Activated CD4-positive, alpha-beta memory T cell treated with anti-CD3 and anti-CD28 coated beads, Interleukin-2, amount 10 ng/mL, durations not matched to agents 7 days and 5 days (primary cell): ENCODE measurements at regions not wholly inside any gene's neighbourhood (a gene's known extent, or its start where the extent isn't known, plus 50 kb on each side); places are given as distances from the start of the nearest gene placed in this dataset.

Source experiments
- CTCF ChIA-PET: fragments of 350-600 bp; sonication (Branson Sonifier 250); formaldehyde crosslinking; loops from one replicate; lab custom pipeline; 2021; ENCODE audit warnings: antibody characterized with exemption, inconsistent platforms; lab: Charles Lee
- POLR2A ChIA-PET: fragments of 350-600 bp; sonication (Branson Sonifier 250); formaldehyde crosslinking; loops from one replicate; lab custom pipeline; 2021; ENCODE audit warnings: antibody characterized with exemption; lab: Charles Lee
- DNase-seq: peaks from one replicate; pipeline ENCODE4 v3.0.0-alpha.2; 2020
- H3K27ac Mint-ChIP-seq: one replicate; pipeline ENCODE4 v1.8.0; 2021; ENCODE audit warnings: mild to moderate bottlenecking, mixed read lengths
- H3K27me3 Mint-ChIP-seq: one replicate; pipeline ENCODE4 v1.8.0; 2021; ENCODE audit warnings: mixed read lengths
- H3K36me3 Mint-ChIP-seq: one replicate; pipeline ENCODE4 v1.8.0; 2021; ENCODE audit warnings: low read depth, mixed read lengths
- H3K4me1 Mint-ChIP-seq: one replicate; pipeline ENCODE4 v1.8.0; 2021; ENCODE audit warnings: mixed read lengths
- H3K4me3 Mint-ChIP-seq: one replicate; pipeline ENCODE4 v1.8.0; 2021; ENCODE audit warnings: mild to moderate bottlenecking, mixed read lengths
- H3K9me3 Mint-ChIP-seq: one replicate; pipeline ENCODE4 v1.8.0; 2021; ENCODE audit warnings: mixed read lengths

DNA sequence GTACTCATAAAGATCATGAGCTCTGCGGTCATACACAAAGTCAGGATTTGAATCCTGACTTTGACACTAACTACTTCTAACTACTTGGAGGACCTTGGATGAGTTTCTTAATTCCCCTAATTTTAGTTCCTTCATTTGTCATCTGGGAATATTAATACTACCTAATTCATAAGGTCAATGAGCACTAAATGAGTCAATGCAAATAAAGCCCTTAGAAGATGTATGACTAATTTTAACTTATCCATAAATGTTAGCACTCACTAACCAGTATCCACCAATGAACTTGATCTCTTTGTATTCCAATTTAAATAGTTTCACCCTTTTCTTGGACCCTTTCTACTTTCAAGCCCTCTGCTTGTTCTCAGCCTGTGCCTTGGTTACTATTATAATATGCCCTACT lies 1106.4 kb downstream of the CDH18 start:
- Mint-ChIP-seq H3K27ac (no peak overlapping the region), H3K9me3 (no peaks in the 10 kb centered on the region), H3K4me1 (no peaks in the 10 kb centered on the region), H3K27me3 (no peaks in the 10 kb centered on the region), H3K36me3 (no peaks in the 10 kb centered on the region), H3K4me3 (no peak overlapping the region)
- ChIA-PET POLR2A (no interaction called here), CTCF (no interaction called here)
- no peak for DNase-seq

DNA sequence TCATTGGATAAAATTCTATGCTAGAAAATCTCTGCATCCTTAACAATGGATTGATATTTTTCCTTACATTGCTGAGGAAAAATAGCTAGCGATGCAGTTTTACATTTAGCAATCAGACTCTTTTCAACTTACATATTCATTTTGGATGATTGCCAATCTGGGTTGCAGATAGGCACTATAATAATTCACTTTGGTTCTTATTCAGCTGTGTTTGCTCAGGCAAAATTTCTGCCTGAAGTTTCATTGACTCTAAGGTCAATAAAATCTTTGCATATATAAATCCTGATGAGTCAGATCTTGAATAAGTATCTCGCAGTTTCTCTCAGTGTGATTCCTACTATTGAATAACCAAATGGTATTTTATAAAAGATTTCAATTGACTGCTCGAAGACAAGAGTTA lies 1105.8 kb downstream of the CDH18 start:
- Mint-ChIP-seq H3K36me3 (no peaks in the 10 kb centered on the region), H3K4me3 (no peak overlapping the region), H3K9me3 (no peaks in the 10 kb centered on the region), H3K27ac (no peak overlapping the region), H3K4me1 (no peaks in the 10 kb centered on the region), H3K27me3 (no peaks in the 10 kb centered on the region)
- DNase-seq = no peak
- ChIA-PET CTCF (no interaction called here), POLR2A (no interaction called here)

DNA sequence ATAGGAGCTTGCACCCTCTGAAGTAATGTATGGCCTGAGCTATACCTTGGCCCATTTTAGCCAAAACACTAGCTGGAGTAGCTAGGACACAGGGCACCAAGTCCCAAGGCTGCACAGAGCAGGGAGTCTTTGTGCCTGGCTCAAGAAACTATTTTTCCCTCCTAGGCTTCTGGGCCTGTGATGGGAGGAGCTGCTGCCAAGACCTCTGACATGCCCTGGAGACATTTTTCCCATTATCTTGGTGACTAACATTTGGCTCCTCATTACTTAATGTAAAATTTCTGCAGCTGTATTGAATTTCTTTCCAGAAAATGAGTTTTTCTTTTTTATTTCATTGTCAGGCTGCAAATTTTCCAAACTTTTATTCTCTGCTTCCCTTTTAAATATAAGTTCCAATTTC lies 1099.2 kb downstream of the CDH18 start:
- Mint-ChIP-seq H3K36me3 (no peaks in the 10 kb centered on the region), H3K4me1 (no peaks in the 10 kb centered on the region), H3K27ac (no peak overlapping the region), H3K27me3 (no peaks in the 10 kb centered on the region), H3K4me3 (no peak overlapping the region), H3K9me3 (no peaks in the 10 kb centered on the region)
- DNase-seq = no peak
- POLR2A ChIA-PET = no interaction called here
- CTCF ChIA-PET = no interaction called here

DNA sequence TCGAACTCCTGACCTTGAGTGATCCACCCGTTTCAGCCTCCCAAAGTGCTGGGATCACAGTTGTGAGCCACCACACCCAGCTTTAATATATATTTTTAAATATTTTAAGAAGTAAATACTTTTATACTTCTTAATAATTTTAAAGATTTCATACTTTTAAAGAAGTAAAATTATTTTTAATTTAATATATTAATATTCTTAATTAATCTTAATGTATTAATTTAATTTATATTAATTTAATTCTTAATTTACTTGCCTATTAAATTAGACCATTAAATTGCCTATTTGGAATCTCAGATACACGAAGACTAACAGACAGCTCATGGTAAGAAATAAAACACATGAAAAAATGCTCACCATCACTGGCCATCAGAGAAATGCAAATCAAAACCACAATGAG lies 1087.4 kb downstream of the CDH18 start:
- no peak overlapping the region for H3K27ac Mint-ChIP-seq
- no peaks in the 10 kb centered on the region for H3K27me3 Mint-ChIP-seq
- POLR2A ChIA-PET = no interaction called here
- CTCF ChIA-PET = no interaction called here
- no peak overlapping the region for H3K4me3 Mint-ChIP-seq
- H3K36me3 Mint-ChIP-seq = no peaks in the 10 kb centered on the region
- DNase-seq = no peak
- H3K9me3 Mint-ChIP-seq = no peaks in the 10 kb centered on the region
- H3K4me1 Mint-ChIP-seq = no peaks in the 10 kb centered on the region

DNA sequence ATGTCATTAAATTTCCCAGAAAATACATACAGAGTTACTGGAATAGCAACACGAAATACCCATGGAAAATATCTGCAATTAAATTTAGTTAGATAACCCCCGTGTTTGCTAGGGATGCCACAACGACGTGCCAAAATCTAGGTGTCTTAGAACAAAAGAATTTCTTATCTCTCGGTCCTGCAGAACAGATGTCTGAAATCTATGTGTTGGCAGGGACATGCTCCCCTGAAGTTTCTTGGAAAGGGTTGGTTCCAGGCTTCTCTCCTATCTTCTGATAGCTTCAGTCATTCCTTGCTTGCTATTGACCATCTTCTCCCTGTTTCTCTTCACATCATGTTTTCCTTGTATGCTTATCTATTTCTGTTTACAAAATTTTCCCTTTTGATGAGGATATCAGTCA lies 1067.0 kb downstream of the CDH18 start:
- POLR2A ChIA-PET = no interaction called here
- Mint-ChIP-seq H3K36me3 (no peaks in the 10 kb centered on the region), H3K9me3 (no peaks in the 10 kb centered on the region), H3K4me3 (no peak overlapping the region), H3K27ac (no peak overlapping the region), H3K4me1 (no peaks in the 10 kb centered on the region), H3K27me3 (no peaks in the 10 kb centered on the region)
- DNase-seq = no peak
- CTCF ChIA-PET = no interaction called here

DNA sequence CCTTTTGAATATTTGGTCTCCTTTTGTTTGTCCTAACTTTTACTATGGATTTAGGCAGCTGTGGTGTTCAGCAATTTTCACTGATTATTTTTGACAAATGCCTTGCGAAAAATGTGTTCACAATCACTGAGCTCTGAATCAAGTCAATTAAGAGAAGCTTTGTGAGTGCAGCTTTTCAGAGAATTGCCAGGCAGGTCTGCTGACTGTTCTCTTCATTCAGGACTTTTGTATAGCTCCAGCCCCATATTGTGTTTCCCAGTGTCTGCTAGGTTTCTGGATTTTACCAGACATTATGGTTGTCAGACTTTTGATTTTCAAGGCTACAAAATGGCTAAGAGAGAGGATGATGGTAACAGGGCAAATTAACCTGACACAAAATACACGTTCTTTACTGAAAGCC lies 1055.9 kb downstream of the CDH18 start:
- ChIA-PET POLR2A (no interaction called here), CTCF (no interaction called here)
- H3K4me1 Mint-ChIP-seq = no peaks in the 10 kb centered on the region
- no peak overlapping the region for H3K4me3 Mint-ChIP-seq
- no peaks in the 10 kb centered on the region for H3K27me3 Mint-ChIP-seq
- H3K27ac Mint-ChIP-seq = no peak overlapping the region
- no peak for DNase-seq
- no peaks in the 10 kb centered on the region for H3K9me3 Mint-ChIP-seq
- H3K36me3 Mint-ChIP-seq = no peaks in the 10 kb centered on the region

DNA sequence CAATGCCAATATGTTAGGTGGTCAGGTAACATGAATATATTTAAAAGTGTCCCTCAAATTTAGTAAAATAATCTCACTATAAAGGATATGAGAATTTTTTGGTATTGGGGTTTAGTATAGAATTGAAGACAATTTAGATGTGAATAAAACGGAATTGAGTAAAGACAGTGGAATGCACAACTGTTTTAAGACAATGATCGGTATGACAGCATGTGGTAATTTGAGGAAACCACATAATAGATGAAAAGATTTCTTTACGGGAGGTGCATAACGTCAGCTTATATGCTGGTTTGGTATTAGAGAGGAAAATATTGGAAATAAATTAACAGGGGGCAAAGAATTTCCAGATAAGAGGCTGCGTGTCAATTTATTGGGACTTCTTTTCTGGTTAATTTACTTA lies 1043.2 kb downstream of the CDH18 start:
- no peak overlapping the region for H3K27ac Mint-ChIP-seq
- H3K27me3 Mint-ChIP-seq = no peaks in the 10 kb centered on the region

DNA sequence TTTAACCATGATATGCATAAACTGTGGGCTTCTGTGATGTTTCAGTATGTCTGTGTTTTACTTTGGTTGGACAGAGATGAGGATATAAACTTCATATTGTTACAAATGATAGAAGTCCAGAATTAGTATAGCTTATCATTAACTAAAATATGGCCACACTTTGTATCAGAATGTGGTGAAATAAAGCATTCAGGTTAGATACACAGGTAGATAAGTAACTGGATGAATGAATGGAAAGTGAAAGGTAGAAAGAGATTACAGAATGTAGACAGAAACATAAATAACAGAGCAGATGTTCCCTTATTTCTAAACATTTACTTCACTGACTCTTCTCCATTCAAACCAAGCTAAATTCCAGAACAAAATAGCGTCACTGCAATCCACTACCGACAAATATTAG lies 1033.8 kb downstream of the CDH18 start:
- Mint-ChIP-seq H3K27ac (no peak overlapping the region), H3K4me3 (no peak overlapping the region), H3K36me3 (no peaks in the 10 kb centered on the region), H3K27me3 (no peaks in the 10 kb centered on the region), H3K9me3 (no peaks in the 10 kb centered on the region), H3K4me1 (no peaks in the 10 kb centered on the region)
- POLR2A ChIA-PET = no interaction called here
- no peak for DNase-seq
- CTCF ChIA-PET = no interaction called here

More for the DNA sequence above, 1043.2 kb downstream of the CDH18 start:
- Mint-ChIP-seq H3K9me3 (peaks cover 3% of the 10 kb centered on the region), H3K36me3 (no peaks in the 10 kb centered on the region), H3K4me1 (no peaks in the 10 kb centered on the region), H3K4me3 (no peak overlapping the region)
- no peak for DNase-seq
- ChIA-PET POLR2A (no interaction called here), CTCF (no interaction called here)

DNA sequence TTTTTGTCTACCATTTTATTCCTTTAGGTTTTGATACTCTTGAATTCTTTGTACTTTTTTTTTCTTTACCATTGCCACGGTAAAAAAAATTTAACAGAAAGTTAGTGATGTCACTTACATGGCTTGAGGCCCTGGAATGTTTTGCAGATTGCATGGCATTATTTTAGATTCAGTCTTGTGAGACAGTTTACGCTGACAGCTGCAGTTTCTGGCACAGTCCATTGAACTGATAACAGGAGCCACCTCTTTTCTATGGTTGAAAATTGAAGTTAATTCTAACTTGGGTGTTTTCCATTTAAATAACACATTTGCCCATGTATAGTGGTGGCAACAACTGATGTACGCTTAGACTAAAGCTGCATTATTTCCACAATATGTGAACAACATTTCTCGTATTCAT lies 1028.5 kb downstream of the CDH18 start:
- no peak for DNase-seq
- Mint-ChIP-seq H3K4me3 (no peak overlapping the region), H3K27me3 (no peaks in the 10 kb centered on the region), H3K4me1 (no peaks in the 10 kb centered on the region), H3K9me3 (no peaks in the 10 kb centered on the region), H3K36me3 (no peaks in the 10 kb centered on the region), H3K27ac (no peak overlapping the region)
- ChIA-PET POLR2A (no interaction called here), CTCF (no interaction called here)

DNA sequence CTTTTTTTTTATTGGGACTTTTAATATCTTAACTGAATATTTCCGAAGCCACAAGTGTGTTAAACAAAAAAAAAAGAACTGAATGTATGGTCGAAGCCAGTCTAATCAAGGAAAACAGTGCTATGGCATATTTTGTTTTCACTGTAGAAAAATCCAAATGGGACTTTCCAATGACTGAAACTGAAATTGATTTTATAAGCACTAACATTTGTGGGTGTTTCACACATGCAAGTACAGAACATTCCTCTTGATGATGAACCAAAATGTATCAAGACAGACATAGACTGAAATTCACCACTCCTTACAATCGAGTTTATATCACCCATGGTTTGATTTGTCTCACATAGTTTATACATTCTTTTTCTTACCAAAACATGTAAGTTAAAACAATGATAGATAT lies 1026.8 kb downstream of the CDH18 start:
- POLR2A ChIA-PET = no interaction called here
- no peaks in the 10 kb centered on the region for H3K36me3 Mint-ChIP-seq
- CTCF ChIA-PET = no interaction called here

DNA sequence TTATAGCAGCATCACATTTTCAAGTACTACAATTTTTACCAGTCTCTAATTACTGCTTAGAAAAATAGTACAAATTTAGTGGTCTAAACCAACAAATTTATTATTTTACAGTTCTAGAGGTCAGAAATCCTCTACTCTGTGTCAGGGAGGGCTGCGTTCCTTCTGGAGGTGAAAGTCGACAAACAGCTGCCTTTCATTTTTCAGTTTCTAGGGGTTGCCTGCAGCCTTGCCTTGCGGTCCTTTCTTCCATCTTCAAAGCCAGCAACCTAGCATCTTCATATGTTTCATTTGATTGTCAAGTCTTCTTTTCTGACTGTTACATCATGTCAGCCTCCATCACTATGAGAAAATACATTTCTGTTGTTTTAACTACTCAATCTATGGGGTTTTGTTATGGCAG lies 1022.1 kb downstream of the CDH18 start:
- POLR2A ChIA-PET = no interaction called here
- Mint-ChIP-seq H3K27ac (no peak overlapping the region), H3K27me3 (no peaks in the 10 kb centered on the region)

More for the DNA sequence above, 1026.8 kb downstream of the CDH18 start:
- Mint-ChIP-seq H3K9me3 (no peaks in the 10 kb centered on the region), H3K4me3 (no peak overlapping the region), H3K4me1 (no peaks in the 10 kb centered on the region), H3K27me3 (no peaks in the 10 kb centered on the region), H3K27ac (no peak overlapping the region)
- no peak for DNase-seq

DNA sequence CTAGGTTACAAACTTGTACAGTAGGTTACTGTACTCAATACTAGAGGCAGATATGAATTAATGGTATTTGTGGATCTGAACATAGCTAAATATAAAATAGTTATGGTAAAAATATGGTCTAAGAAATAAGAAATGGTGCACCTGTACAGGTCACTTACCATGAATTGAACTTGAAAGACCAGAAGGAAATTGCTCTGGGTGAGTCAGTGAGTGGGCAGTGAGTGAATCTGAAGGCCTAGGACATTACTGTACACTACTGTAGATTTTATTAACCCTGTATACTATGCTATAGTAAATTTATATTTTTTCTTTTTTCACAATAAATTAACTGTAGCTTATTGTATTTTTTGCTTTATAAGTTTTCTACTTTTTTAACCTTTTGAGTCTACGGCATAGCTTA lies 1020.4 kb downstream of the CDH18 start:
- no peak overlapping the region for H3K27ac Mint-ChIP-seq
- POLR2A ChIA-PET = no interaction called here
- CTCF ChIA-PET = no interaction called here
- H3K4me1 Mint-ChIP-seq = no peaks in the 10 kb centered on the region
- no peak overlapping the region for H3K4me3 Mint-ChIP-seq
- H3K27me3 Mint-ChIP-seq = no peaks in the 10 kb centered on the region
- DNase-seq = no peak
- no peaks in the 10 kb centered on the region for H3K9me3 Mint-ChIP-seq
- no peaks in the 10 kb centered on the region for H3K36me3 Mint-ChIP-seq

More for the DNA sequence above, 1022.1 kb downstream of the CDH18 start:
- CTCF ChIA-PET = no interaction called here
- no peaks in the 10 kb centered on the region for H3K36me3 Mint-ChIP-seq
- H3K4me3 Mint-ChIP-seq = no peak overlapping the region
- no peaks in the 10 kb centered on the region for H3K4me1 Mint-ChIP-seq
- no peak for DNase-seq
- H3K9me3 Mint-ChIP-seq = no peaks in the 10 kb centered on the region

DNA sequence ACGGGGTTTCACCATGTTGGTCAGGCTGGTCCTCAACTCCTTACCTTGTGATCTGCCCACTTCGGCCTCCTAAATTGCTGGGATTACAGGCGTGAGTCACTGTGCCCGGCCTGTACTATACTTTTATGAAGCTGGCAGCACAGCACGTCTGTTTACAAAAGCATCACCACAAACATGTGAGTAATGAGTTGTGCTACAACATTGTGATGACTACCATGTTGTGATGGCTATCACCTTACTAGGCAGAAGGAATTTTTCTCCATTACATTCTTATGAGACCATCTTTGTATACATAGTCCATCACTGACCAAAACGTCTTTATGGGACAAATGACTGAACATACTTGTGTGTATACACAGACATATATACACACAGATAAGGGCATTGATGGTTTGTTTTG lies 1019.0 kb downstream of the CDH18 start:
- ChIA-PET POLR2A (no interaction called here), CTCF (no interaction called here)
- H3K9me3 Mint-ChIP-seq = no peaks in the 10 kb centered on the region
- no peak for DNase-seq
- no peak overlapping the region for H3K4me3 Mint-ChIP-seq
- no peak overlapping the region for H3K27ac Mint-ChIP-seq
- H3K27me3 Mint-ChIP-seq = no peaks in the 10 kb centered on the region
- H3K36me3 Mint-ChIP-seq = no peaks in the 10 kb centered on the region
- H3K4me1 Mint-ChIP-seq = no peaks in the 10 kb centered on the region

DNA sequence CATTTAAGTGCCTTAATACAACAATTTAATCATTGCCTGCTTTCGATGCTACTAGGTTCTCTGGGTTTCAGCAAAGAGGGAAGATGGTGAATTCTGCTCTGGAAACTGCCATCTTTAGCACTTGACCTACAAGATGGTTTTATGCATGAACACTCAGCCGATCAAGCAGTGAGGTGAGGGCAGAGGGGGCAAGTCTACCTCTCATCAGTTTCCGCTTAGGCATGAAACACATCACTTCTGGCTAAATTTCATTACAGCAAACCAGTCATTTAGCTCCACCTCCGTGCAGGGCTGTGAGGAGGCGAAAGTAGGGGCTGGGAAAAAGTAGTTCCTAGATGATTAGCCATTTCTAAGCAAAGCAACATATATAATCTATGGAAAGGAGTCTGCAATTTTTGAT lies 1018.0 kb downstream of the CDH18 start:
- H3K9me3 Mint-ChIP-seq = no peaks in the 10 kb centered on the region
- H3K4me1 Mint-ChIP-seq = no peaks in the 10 kb centered on the region
- H3K4me3 Mint-ChIP-seq = no peak overlapping the region
- CTCF ChIA-PET = no interaction called here
- POLR2A ChIA-PET = no interaction called here
- H3K27ac Mint-ChIP-seq = no peak overlapping the region
- H3K36me3 Mint-ChIP-seq = no peaks in the 10 kb centered on the region
- no peaks in the 10 kb centered on the region for H3K27me3 Mint-ChIP-seq
- no peak for DNase-seq

DNA sequence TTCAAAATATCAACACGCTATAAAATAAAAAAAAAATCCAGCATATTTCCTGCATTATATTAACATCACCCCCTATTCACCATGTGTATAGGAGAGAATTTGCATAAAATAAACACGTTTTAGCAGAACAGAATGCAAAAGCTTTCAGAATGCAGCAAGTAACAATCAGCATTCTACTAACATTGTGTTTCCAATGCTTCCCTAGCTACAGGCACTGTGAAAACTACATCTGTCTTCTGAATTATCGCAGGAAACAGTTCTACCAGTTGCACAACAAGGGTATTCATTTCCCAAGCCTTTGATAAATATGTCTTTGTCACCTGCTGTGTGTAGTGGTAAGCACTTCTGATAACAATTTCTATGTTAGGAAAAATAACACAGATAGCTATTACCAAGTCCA lies 1015.8 kb downstream of the CDH18 start:
- no peaks in the 10 kb centered on the region for H3K9me3 Mint-ChIP-seq
- H3K27ac Mint-ChIP-seq = no peak overlapping the region
- DNase-seq = no peak

More for the DNA sequence above, 1015.8 kb downstream of the CDH18 start:
- ChIA-PET CTCF (no interaction called here), POLR2A (no interaction called here)
- no peaks in the 10 kb centered on the region for H3K27me3 Mint-ChIP-seq
- no peaks in the 10 kb centered on the region for H3K4me1 Mint-ChIP-seq
- H3K36me3 Mint-ChIP-seq = no peaks in the 10 kb centered on the region
- H3K4me3 Mint-ChIP-seq = no peak overlapping the region
